ENCODE measurements at regions not wholly inside any gene's neighbourhood (a gene's known extent, or its start where the extent isn't known, plus 50 kb on each side); places are given as distances from the start of the nearest gene placed in this dataset.

DNA sequence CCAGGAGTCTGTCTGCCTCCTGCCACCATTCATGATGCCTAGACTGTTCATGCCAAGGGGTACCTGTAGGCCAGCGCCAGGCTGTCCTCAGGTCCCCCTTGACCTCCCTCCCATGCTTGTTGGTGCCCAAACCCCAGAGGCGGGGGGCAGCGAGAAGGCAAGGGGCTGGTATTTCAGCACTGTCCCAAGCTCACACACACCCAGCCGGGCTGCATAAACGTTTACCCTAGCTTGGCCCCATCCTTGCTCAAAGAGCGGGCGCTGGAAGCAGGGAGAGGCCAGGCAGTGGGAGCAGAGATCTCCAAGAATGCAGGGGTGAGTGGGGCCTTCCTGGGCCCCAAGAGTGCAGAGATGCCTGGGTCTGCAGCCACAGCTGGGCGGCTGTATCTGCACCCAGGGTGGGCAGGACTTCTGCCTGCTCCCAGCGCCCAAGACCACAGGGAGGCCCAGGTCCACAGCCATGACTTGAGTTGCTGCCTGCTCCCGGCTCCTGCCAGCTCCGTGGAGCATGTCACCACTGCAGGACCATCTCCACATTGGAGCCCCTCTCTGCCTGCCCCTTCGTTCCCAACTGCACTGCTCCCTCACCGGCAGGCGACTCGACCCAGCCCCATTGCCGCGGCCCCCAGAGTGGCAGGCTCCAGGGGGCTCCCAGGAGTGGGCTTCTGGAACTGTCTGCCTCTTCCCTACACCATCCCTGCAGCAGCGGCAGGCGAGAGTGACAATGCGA lies 616.6 kb downstream of the METTL4 start:
- DNase-seq (ENCODE audit: low spot score): no peak

GRCh38 chr18:1958798-1959197 lies 612.5 kb downstream of the METTL4 start:
- no peak for DNase-seq (ENCODE audit: low spot score)

GRCh38 chr18:1965016-1965415 lies 606.3 kb downstream of the METTL4 start:
- no peak for DNase-seq (ENCODE audit: low spot score)

DNA sequence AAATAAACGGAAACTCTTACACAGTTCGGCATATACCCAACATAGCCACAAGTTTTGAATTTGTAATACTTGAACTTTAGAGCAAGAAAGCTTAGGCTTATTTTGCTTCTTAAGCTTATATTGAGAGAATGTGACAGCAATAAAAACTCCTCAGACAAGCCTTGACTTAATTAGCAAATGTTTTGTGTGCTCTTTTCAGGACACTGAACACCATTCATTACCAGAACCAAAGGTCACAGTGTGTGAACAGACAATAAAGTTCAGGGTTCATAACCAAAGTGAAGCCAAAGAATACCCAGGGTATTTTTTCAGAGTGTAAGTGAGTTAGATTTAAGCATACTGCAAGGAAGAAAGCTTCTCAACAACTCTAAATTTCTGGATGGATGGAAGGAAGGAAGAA lies 605.8 kb downstream of the METTL4 start:
- no peak for DNase-seq (ENCODE audit: low spot score)

GRCh38 chr18:1968801-1969498 lies 602.4 kb downstream of the METTL4 start:
- no peak for DNase-seq (ENCODE audit: low spot score)

DNA sequence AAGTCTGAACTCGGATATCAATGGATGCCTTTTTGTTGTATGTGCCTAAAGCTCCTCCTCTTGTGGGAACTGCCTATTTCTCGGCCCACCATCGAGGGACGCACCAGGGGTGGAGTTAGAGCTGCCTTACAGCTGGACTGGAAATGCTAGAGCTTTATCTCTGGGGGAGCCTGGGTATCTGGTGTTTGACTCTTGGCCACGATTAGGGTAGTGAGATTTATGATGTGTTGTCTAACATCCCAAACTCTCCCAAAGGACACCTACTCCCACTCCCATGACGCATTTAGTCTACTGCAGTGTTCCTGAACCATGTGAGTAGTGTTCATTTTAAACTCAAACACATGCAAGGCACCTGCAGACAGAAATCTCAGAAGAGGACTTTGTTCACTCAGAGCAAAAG lies 594.8 kb downstream of the METTL4 start:
- DNase-seq (ENCODE audit: low spot score): no peak

- DNase-seq (ENCODE audit: low spot score): no peak
Observed at GRCh38 chr18:1982056-1982455, 589.2 kb downstream of the METTL4 start.

GRCh38 chr18:1983746-1984515 lies 587.4 kb downstream of the METTL4 start:
- DNase-seq (ENCODE audit: low spot score): no peak

- DNase-seq (ENCODE audit: low spot score): no peak
Observed at GRCh38 chr18:1993866-1994265, 577.4 kb downstream of the METTL4 start.

GRCh38 chr18:1994471-1994870 lies 576.8 kb downstream of the METTL4 start:
- no peak for DNase-seq (ENCODE audit: low spot score)

DNA sequence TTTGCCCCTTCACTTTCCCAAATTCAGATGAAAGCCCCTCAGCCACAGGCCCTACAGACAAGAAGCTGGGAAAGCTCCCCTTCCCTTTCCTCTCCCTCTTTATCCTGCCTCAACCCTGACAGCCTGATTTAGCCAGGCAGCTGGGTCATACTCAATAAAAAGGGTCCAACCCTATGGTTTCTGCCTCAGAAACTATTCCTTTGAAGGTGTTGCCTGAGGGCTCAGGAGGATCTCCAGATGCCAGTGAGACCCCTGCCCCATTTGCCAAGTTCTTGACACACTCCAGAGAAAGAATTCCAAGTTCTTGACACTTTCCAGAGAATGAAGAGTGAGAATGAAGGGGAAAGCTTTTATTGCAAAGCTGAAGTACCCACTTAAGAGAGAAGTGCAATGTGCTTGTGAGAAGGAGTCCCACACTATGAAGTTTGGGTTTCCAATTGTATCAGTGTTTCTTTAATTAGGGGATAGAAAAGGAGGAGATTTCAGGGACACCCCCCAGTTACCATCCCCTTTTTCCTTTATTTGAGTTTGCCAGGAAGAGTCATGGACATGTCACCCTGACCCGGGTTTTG lies 576.2 kb downstream of the METTL4 start:
- no peak for DNase-seq (ENCODE audit: low spot score)

DNA sequence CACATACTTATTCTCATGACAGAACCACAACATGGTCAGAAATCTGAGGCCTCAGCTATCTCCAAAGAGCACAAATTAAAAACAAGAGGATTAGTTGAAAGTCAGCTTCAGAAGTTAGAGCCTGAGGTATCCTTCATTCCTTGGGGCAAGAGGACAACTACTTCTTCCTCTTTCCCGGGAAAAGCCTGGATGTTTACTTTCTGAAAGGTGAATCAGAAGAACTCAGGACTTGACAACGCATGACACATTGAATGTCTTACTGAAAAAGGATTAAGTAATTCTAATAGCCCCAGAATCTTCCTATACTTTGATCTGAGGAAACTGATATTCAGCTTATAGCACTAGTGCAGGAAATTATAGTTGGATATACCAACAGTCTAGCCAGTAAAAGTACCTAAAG lies 573.2 kb downstream of the METTL4 start:
- no peak for DNase-seq (ENCODE audit: low spot score)

DNA sequence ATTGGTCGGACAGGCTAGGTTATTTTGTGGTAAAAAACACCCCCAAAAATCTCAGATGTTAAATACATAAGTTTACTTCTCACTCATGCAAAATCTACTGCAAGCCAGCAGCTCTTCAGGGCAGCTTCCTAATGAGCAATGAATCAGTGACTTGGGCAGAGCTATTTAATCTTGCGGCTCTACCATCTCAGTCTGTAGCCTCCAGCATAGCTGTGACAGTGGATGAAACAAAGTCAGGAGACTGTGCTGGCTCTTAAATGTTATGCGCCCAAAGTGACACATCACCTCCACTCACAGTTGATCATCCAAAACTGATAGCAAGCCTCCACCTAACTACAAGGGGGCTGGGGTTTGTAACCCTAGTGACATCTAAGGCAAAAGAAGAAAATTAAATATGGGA lies 571.9 kb downstream of the METTL4 start:
- DNase-seq (ENCODE audit: low spot score): no peak

GRCh38 chr18:2002151-2002550 lies 569.2 kb downstream of the METTL4 start:
- DNase-seq (ENCODE audit: low spot score): no peak

DNA sequence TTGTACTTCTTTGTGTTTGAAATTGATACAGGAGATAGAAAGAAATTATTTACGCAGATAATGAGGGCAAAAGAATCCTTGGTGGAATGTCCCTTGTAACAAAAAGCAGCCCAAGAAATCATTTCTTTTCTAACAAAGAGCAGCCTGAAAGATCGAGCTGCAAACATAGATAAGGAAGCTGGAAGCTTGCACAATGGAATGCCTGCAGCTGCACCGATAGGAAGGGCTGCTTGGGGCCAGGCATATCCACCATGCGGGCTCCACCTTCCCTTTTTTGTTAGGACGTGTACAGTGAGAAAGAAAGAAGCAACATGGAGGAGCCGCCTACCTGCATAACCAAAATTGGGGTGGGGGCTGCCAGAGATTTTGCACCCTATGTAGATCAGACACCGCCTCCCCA lies 568.7 kb downstream of the METTL4 start:
- no peak for DNase-seq (ENCODE audit: low spot score)

- DNase-seq (ENCODE audit: low spot score): no peak
Observed at GRCh38 chr18:2009942-2010697, 561.2 kb downstream of the METTL4 start.

DNA sequence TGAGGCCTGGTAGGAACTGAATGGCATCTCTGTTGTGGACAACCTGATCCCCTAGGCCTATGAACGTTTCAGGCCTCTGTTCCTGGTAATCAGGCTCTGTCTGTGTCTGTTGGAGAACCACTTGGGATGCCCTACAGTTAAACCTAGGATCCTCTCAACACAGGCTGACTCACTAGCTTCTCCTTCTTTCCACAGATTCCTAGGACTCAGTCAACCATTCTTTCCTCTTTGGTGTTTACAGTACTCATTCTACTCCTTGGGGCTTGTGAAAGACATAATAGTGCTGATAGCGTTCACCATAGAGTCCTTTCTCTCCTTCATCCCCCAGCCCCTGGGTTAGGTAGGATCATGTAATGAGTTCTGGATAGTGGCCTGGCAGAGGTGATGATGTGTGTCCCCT lies 544.3 kb downstream of the METTL4 start:
- no peak for DNase-seq (ENCODE audit: low spot score)

GRCh38 chr18:2027756-2028155 lies 543.5 kb downstream of the METTL4 start:
- DNase-seq (ENCODE audit: low spot score): no peak

DNA sequence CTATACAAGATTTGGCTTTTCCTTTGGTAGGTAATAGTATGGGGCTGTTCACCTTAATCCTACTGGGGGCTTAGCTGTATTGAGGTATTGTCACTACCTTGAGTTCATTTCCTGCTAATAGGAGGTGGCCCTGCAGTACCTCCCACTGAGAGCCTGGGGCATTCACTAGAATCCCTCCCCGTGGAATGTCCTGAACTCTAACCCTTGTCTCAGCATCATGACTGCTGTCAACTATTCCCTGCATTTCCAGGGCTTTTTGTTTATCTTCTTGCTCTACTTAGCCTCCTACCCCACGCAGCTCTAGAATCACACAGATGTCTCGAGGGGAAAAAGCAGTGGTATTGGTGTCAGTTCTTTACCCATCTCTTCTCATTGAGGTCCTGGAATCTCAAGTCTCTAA lies 542.3 kb downstream of the METTL4 start:
- DNase-seq (ENCODE audit: low spot score): no peak

GRCh38 chr18:2030647-2031046 lies 540.7 kb downstream of the METTL4 start:
- DNase-seq (ENCODE audit: low spot score): no peak

DNA sequence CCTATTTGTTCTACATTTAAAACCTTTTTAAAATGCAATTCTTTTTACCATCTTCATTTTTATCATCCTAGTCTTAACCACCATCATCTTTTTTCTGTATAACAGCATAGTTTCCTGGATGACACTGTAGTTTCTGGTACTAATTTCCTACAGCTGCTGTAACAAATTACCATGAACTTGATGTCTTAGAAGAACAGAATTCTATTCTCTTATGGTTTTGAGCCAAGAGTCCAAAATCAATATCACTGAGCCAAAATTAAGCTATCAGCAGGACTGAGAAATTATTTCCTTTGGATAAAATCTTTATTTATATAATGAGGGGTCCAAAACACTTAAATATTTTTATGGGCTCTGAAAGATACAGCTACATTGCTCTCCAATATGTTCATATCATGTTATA lies 539.3 kb downstream of the METTL4 start:
- DNase-seq (ENCODE audit: low spot score): no peak

- DNase-seq (ENCODE audit: low spot score): no peak
Observed at GRCh38 chr18:2035056-2035455, 536.2 kb downstream of the METTL4 start.

Measured in hematopoietic multipotent progenitor cell treated with erythropoietin and hydrocortisone succinate and interleukin-3 and kit ligand, for 17 days (in vitro differentiated cells).